H9 (cell line): ENCODE measurements at regions not wholly inside any gene's neighbourhood (a gene's known extent, or its start where the extent isn't known, plus 50 kb on each side); places are given as distances from the start of the nearest gene placed in this dataset.

Source experiments
- DNase-seq: peaks from one replicate; pipeline ENCODE4 v3.0.0-alpha.2; 2017
- H2AFZ ChIP-seq: one replicate; pipeline ENCODE4 v1.6.1; 2013; ENCODE audit warnings: mild to moderate bottlenecking, low read length, control low read depth, moderate library complexity
- H2AK5ac ChIP-seq: 2 replicates; pipeline ENCODE4 v1.6.1; 2013; ENCODE audit warnings: low read length, control low read depth, mixed read lengths; ENCODE audit not compliant: insufficient read length
- H2BK120ac ChIP-seq: one replicate; pipeline ENCODE4 v1.6.1; 2013; ENCODE audit warnings: low read depth, mild to moderate bottlenecking, low read length, control low read depth, inconsistent platforms; ENCODE audit not compliant: poor library complexity, severe bottlenecking
- H2BK12ac ChIP-seq: 2 replicates; pipeline ENCODE4 v1.6.1; 2013; ENCODE audit warnings: low read length, control low read depth, mixed read lengths, low read depth; ENCODE audit not compliant: insufficient read length
- H2BK15ac ChIP-seq: 2 replicates; pipeline ENCODE4 v1.6.1; 2013; ENCODE audit warnings: low read depth, low read length, control low read depth
- H2BK20ac ChIP-seq: one replicate; pipeline ENCODE4 v1.6.1; 2013; ENCODE audit warnings: low read depth, mild to moderate bottlenecking, low read length, control low read depth, inconsistent platforms; ENCODE audit not compliant: poor library complexity, severe bottlenecking
- H2BK5ac ChIP-seq: 2 replicates; pipeline ENCODE4 v1.6.1; 2013; ENCODE audit warnings: low read length, control low read depth, mixed read lengths; ENCODE audit not compliant: insufficient read length
- H3K14ac ChIP-seq: 2 replicates; pipeline ENCODE4 v1.6.1; 2013; ENCODE audit warnings: low read length, control low read depth; ENCODE audit not compliant: insufficient read depth
- H3K18ac ChIP-seq: 2 replicates; pipeline ENCODE4 v1.6.1; 2013; ENCODE audit warnings: low read depth, mild to moderate bottlenecking, mixed read lengths, low read length, control low read depth; ENCODE audit not compliant: insufficient read length
- H3K23ac ChIP-seq: 2 replicates; pipeline ENCODE4 v1.6.1; 2013; ENCODE audit warnings: low read length, control low read depth, mixed read lengths, low read depth; ENCODE audit not compliant: insufficient read length
- H3K23me2 ChIP-seq: 2 replicates; pipeline ENCODE4 v1.6.1; 2013; ENCODE audit warnings: low read depth, mild to moderate bottlenecking, mixed read lengths, low read length, control low read depth; ENCODE audit not compliant: insufficient read length, poor library complexity, severe bottlenecking
- H3K27ac ChIP-seq: 2 replicates; pipeline ENCODE4 v1.5.1; 2013; ENCODE audit warnings: low read length, control low read depth, mixed read lengths, low read depth; ENCODE audit not compliant: insufficient read length
- H3K27me3 ChIP-seq: 2 replicates; pipeline ENCODE4 v1.6.1; 2013; ENCODE audit warnings: low read length, control low read depth, inconsistent platforms; ENCODE audit not compliant: insufficient read depth
- H3K4ac ChIP-seq: 2 replicates; pipeline ENCODE4 v1.6.1; 2013; ENCODE audit warnings: low read depth, mild to moderate bottlenecking, control low read depth, inconsistent platforms, low read length, moderate library complexity
- H3K4me1 ChIP-seq: 2 replicates; pipeline ENCODE4 v1.6.1; 2013; ENCODE audit warnings: low read length, control low read depth, inconsistent platforms; ENCODE audit not compliant: insufficient read depth
- H3K4me2 ChIP-seq: 2 replicates; pipeline ENCODE4 v1.6.1; 2013; ENCODE audit warnings: low read length, control low read depth, mixed read lengths; ENCODE audit not compliant: insufficient read length, insufficient read depth
- H3K56ac ChIP-seq: 2 replicates; pipeline ENCODE4 v1.6.1; 2013; ENCODE audit warnings: low read depth, mild to moderate bottlenecking, mixed read lengths, low read length, control low read depth; ENCODE audit not compliant: insufficient read length
- H3K79me1 ChIP-seq: 2 replicates; pipeline ENCODE4 v1.6.1; 2013; ENCODE audit warnings: low read depth, mild to moderate bottlenecking, moderate library complexity, low read length, control low read depth, inconsistent platforms; ENCODE audit not compliant: insufficient read depth, poor library complexity, severe bottlenecking
- H3K79me2 ChIP-seq: 2 replicates; pipeline ENCODE4 v1.6.1; 2013; ENCODE audit warnings: low read length, control low read depth, inconsistent platforms; ENCODE audit not compliant: insufficient read depth
- H3K9ac ChIP-seq: 2 replicates; pipeline ENCODE4 v1.6.1; 2013; ENCODE audit warnings: low read length, control low read depth, mixed read lengths; ENCODE audit not compliant: insufficient read length; ENCODE audit errors: extremely low read depth
- H3K9me3 ChIP-seq: one replicate; pipeline ENCODE4 v1.6.1; 2013; ENCODE audit warnings: low read depth, low read length, inconsistent platforms; ENCODE audit not compliant: control insufficient read depth
- H3T11ph ChIP-seq: one replicate; pipeline ENCODE4 v1.6.1; 2013; ENCODE audit warnings: mild to moderate bottlenecking, low read length, control low read depth, inconsistent platforms
- H4K20me1 ChIP-seq: one replicate; pipeline ENCODE4 v1.6.1; 2013; ENCODE audit not compliant: control insufficient read depth, insufficient read length, insufficient read depth
- H4K5ac ChIP-seq: 2 replicates; pipeline ENCODE4 v1.6.1; 2013; ENCODE audit warnings: low read depth, mild to moderate bottlenecking, mixed read lengths, low read length, control low read depth; ENCODE audit not compliant: insufficient read length
- H4K8ac ChIP-seq: replicated peaks from 2 replicates; pipeline ENCODE4 v1.6.1; 2013; ENCODE audit warnings: low read length, control low read depth, mixed read lengths, low read depth; ENCODE audit not compliant: insufficient read length
- H4K91ac ChIP-seq: 2 replicates; pipeline ENCODE4 v1.6.1; 2013; ENCODE audit warnings: low read depth, mild to moderate bottlenecking, moderate library complexity, mixed read lengths, low read length, control low read depth; ENCODE audit not compliant: insufficient read length
- H3K27ac Mint-ChIP-seq, 3 experiments: 2 replicates in 2 of 3; 3 replicates in 1 of 3; pipeline ENCODE4 v1.8.0; 2020 to 2021; ENCODE audit warnings: mixed read lengths in 3 of 3, mild to moderate bottlenecking in 1 of 3, moderate library complexity in 1 of 3
- H3K27me3 Mint-ChIP-seq: 2 replicates; pipeline ENCODE4 v1.8.0; 2021; ENCODE audit warnings: low read depth, mild to moderate bottlenecking, moderate library complexity, mixed read lengths
- H3K36me3 Mint-ChIP-seq, 3 experiments: 2 replicates in 2 of 3; 3 replicates in 1 of 3; pipeline ENCODE4 v1.8.0; 2020 to 2021; ENCODE audit warnings: low read depth in 3 of 3, mixed read lengths in 3 of 3; ENCODE audit not compliant: insufficient read depth in 1 of 3
- H3K4me1 Mint-ChIP-seq, 2 experiments: 2 replicates each; pipeline ENCODE4 v1.8.0; 2020; ENCODE audit warnings: mixed read lengths in 2 of 2
- H3K4me3 Mint-ChIP-seq, 2 experiments: 2 replicates in 1 of 2; 3 replicates in 1 of 2; pipeline ENCODE4 v1.8.0; 2020 to 2021; ENCODE audit warnings: mild to moderate bottlenecking in 2 of 2, mixed read lengths in 2 of 2, moderate library complexity in 1 of 2
- H3K9me3 Mint-ChIP-seq, 2 experiments: 2 replicates in 1 of 2; 3 replicates in 1 of 2; pipeline ENCODE4 v1.8.0; 2020; ENCODE audit warnings: mild to moderate bottlenecking in 2 of 2, mixed read lengths in 2 of 2, moderate library complexity in 1 of 2
- WGBS: extraction: QIAGEN DNeasy Blood & Tissue Kit; methylation state at CpG from one replicate; pipeline ENCODE4 v1.1.7; 2013; ENCODE audit warnings: missing lambda C conversion rate, low lambda C conversion rate, mixed read lengths; ENCODE audit not compliant: insufficient read length; ENCODE audit errors: extremely low coverage; 5-methylcytosine and 5-hydroxymethylcytosine counted together
- TF ChIP-seq, protein P1 (sequence below): fragments of 200-600 bp; sonication (generic); conservative IDR thresholded peaks from 3 replicates; pipeline ENCODE4 v1.8.0; 2021; ENCODE audit warnings: antibody characterized with exemption, mild to moderate bottlenecking

DNA sequence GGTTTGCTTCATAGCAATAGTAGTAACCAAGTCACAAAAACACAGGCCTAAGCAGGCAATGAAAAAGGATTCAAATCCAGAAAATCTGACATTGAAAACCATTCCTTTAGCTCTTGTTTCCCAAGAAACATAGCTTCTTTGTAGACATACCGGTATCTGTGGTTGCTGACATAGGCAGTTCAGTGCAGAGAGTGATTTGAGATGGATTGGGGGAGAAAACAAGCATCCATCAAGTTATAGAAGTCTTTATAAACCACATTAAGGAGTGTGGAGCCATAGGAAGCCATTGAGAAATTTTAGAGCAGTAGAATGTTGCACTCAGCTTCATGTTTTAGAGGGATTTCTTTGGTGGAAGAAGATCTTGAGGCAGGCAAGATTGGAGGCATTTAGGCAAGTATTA is 91.2 kb upstream of the MARCKS start:
- TF ChIP-seq, protein P1, sequence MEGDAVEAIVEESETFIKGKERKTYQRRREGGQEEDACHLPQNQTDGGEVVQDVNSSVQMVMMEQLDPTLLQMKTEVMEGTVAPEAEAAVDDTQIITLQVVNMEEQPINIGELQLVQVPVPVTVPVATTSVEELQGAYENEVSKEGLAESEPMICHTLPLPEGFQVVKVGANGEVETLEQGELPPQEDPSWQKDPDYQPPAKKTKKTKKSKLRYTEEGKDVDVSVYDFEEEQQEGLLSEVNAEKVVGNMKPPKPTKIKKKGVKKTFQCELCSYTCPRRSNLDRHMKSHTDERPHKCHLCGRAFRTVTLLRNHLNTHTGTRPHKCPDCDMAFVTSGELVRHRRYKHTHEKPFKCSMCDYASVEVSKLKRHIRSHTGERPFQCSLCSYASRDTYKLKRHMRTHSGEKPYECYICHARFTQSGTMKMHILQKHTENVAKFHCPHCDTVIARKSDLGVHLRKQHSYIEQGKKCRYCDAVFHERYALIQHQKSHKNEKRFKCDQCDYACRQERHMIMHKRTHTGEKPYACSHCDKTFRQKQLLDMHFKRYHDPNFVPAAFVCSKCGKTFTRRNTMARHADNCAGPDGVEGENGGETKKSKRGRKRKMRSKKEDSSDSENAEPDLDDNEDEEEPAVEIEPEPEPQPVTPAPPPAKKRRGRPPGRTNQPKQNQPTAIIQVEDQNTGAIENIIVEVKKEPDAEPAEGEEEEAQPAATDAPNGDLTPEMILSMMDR = no peak
- Mint-ChIP-seq H3K27me3 (peaks cover 1% of the 10 kb centered on the region; the same call in 1 of the 2 replicates), H3K4me3 (no peak overlapping the region), H3K9me3 (no peaks in the 10 kb centered on the region), H3K4me1 (peaks cover 0 to 9% of the 10 kb centered on the region in 2 experiments; a peak in 3 of 4 replicates), H3K36me3 (no peaks in the 10 kb centered on the region), H3K27ac (no peak overlapping the region)
- Histone ChIP-seq H3K23ac (no peak overlapping the region), H3K14ac (no peak overlapping the region), H2BK120ac (no peak overlapping the region), H2BK5ac (no peak overlapping the region), H2AFZ (no peak overlapping the region), H3T11ph (no peak overlapping the region), H3K56ac (no peak overlapping the region), H3K18ac (no peak overlapping the region), H4K20me1 (no peaks in the 10 kb centered on the region), H3K4ac (no peak overlapping the region), H3K9me3 (no peaks in the 10 kb centered on the region), H4K8ac (no peak overlapping the region), H3K79me2 (no peaks in the 10 kb centered on the region), H2BK15ac (no peak overlapping the region), H4K5ac (no peak overlapping the region), H3K27me3 (no peaks in the 10 kb centered on the region), H2BK12ac (no peak overlapping the region), H3K23me2 (no peaks in the 10 kb centered on the region), H3K9ac (no peak overlapping the region), H3K27ac (no peak overlapping the region), H2BK20ac (no peak overlapping the region), H3K4me2 (no peak overlapping the region), H2AK5ac (no peak overlapping the region), H3K79me1 (no peaks in the 10 kb centered on the region), H4K91ac (no peak overlapping the region), H3K4me1 (no peaks in the 10 kb centered on the region)
- WGBS = no CpG with 5 or more reads among the region's 1 CpG
- DNase-seq = no peak
